HG03378 (cell line): ENCODE measurements at regions not wholly inside any gene's neighbourhood (a gene's known extent, or its start where the extent isn't known, plus 50 kb on each side); places are given as distances from the start of the nearest gene placed in this dataset.
"Not testable (repeated sequence)": the region's sequence is repeated elsewhere in the genome, so short reads cannot be mapped to it uniquely, and the experiment has no call there.

Source experiments
- ATAC-seq: cut with Tn5 transposase; IDR thresholded peaks from one replicate; pipeline ENCODE4 v1.9.1; 2021; ENCODE audit warnings: mild to moderate bottlenecking, moderate library complexity; ENCODE audit not compliant: unreplicated experiment

GRCh38 chr5:74535926-74536325 lies 104.6 kb downstream of the ENC1 start:
- no peak for ATAC-seq

GRCh38 chr5:74534397-74535129 lies 106.0 kb downstream of the ENC1 start:
- no peak for ATAC-seq

GRCh38 chr5:74530326-74531050 lies 110.0 kb downstream of the ENC1 start:
- ATAC-seq: no peak

DNA sequence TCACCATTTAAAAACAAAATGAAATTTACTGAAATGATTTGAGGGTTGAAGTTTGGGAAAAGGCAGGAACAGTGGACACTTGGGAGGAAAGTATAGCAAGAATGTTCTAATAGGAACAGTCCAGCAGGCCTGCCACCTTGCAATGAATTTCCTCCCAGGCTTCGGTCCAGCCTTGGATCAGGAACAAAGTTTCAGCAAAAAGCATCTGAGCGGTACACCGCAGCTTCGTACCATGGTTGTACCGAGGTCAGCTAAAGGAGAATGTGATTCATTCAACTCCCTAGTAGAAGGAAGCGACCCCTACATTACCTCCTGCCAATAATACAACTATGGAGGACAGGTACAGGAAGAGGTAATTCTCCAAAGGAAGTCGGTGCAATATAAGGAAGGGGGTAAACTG lies 111.4 kb downstream of the ENC1 start:
- ATAC-seq: no peak

DNA sequence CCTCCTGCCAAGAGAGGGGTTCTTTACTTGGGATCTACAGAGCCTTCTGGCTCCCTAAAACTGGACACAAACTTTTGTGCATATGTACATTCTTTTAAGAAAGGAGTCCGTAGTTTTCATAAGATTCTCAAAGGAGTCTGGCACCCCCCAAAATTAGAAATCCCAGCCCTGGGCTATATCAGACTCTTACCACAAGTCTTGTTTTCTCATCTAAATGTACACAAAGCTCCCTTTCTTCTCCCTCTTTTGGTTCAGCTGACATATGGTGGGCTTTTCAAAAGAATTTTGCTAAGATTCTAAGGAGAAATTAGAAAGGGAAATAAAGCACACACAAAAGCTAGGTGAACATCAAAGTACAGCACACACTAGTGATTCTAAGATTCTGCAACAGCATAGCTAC lies 114.4 kb downstream of the ENC1 start:
- ATAC-seq: no peak

DNA sequence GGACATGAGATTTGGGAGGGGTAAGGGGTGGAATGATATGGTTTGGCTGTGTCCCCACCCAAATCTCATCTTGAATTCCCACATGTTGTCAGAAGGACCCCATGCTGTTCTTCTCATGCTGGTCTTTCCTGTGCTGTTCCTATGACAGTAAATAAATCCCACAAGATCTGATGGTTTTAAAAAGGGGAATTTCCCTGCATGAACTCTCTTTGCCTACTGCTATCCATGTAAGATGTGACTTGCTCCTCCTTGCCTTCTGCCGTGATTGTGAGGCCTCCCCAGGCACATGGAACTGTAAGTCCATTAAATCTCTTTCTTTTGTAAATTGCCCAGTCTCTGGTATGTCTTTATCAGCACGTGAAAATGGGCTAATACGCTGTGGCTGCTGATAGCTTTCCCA lies 115.8 kb downstream of the ENC1 start:
- ATAC-seq: not testable (repeated sequence)

DNA sequence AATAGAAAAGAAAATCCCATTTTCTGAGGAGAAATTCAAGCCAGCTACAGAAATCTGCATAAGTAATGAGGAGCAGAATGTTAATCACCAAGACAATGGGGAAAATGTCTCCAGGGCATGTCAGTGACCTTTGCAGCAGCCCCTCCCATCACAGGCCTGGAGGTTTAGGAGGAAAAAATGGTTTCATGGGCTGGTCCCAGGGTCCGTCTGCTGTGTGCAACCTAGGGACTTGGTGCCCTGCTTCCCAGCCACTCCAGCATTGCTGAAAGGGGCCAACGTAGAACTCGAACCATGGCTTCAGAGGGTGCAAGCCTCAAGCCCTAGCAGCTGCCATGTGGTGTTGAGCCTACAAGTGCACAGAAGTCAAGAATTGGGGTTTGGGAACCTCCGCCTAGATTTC lies 116.8 kb downstream of the ENC1 start:
- not testable (repeated sequence) for ATAC-seq

GRCh38 chr5:74522838-74523237 lies 117.7 kb downstream of the ENC1 start:
- ATAC-seq: not testable (repeated sequence)

- ATAC-seq: no peak
These were observed 119.1 kb downstream of the ENC1 start for GRCh38 chr5:74521401-74521800.

GRCh38 chr5:74519679-74520078 lies 120.8 kb downstream of the ENC1 start:
- no peak for ATAC-seq

DNA sequence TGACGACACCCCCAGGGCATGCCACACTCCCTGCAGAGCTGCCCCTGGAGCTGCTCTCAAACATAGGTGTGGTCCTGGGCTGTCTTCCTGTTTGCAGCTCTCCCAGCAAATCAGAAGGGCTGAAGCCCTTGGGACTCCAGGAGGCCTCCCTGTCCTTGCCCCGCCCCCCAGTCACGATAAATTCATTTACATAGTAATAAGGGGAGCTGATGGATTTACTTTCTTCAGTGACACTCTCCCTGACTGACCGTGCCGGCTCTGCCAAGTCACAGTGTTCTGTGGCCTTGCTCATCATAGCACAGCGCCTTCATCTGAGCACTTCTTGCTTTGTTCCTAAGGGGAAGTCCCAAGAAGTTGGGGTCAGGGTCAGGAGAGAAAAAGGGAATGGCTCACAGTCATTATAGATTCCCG lies 121.4 kb downstream of the ENC1 start:
- ATAC-seq: no peak

- no peak for ATAC-seq
These were observed 122.8 kb downstream of the ENC1 start for GRCh38 chr5:74517700-74518099.

- ATAC-seq: no peak
These were observed 124.3 kb downstream of the ENC1 start for GRCh38 chr5:74516211-74516636.

DNA sequence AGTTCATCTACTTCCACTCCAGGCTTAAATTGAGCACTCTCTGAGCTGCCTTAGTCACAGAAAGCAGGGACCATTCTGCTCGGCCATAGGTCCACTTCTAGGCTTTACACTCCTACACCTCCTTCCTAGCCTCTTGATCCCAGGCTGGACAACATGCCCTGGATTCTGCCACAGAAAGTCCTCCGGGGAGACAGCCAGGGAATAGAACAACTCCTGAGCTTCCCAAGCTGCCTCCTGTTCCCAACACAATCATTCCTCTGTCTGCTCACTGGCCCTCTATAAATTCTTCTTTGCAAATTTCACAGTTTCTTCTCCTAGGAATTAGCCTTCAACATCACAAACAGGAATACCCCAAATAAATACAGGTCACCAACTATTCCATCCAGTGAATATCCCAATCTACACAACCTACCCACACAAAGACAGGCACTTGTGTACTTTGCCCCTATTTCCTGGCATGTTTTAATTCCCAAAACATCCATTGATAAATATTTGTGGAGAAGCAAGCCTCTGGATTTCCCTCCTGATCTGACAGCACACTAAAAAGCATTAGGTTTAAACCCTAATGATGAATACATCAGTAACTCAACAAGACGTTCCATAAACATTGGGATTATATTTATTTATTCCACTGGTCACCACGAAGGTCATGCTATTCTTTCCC lies 125.5 kb downstream of the ENC1 start:
- ATAC-seq: no peak

DNA sequence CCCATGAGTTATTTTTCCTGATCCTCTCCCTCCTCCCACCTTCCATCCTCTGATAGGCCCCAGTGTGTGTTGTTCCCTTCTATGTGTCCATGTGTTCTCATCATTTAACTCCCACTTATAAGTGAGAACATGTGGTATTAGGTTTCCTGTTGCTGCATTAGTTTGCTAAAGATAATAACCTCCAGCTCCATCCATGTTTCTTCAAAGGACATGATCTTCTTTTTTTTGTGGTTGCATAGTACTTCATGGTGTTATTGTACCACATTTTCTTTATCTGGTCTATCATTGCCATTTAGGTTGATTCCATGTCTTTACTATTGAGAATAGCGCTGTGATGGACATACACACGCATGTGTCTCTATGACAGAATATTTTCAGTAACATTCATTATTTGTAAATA lies 128.8 kb downstream of the ENC1 start:
- not testable (repeated sequence) for ATAC-seq

GRCh38 chr5:74510476-74511075 lies 130.0 kb downstream of the ENC1 start:
- ATAC-seq: no peak

DNA sequence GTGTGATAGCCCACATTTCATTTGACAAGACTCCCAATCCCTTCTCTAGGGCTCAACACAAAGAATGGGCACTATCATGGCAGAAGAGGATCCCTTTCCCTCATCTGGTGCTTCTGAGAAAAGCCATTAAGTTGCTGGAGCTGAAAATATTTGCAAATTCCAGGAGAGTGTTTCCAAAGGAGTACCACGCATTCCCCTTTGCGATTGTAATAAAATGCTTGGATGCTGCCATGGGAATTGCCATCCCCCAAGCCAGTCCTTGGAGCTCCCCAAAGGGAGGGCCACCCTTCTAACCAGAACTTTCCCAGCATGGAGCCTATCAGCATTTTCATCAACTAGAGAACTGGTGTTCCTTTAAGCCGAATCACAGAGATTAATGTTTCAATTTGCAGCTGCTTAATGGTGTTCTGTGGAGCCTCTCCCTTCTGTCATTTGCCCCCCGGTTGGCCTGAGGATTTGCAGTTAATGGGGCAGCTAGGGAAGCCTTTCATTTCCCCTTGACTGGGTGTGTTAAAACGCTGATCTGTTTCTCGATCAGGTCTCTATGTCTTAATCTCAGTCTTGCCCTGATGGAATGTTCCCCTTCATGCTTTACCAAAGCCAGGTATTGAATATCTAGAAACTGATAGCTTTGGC lies 133.0 kb downstream of the ENC1 start:
- ATAC-seq: no peak

- no peak for ATAC-seq
These were observed 134.4 kb downstream of the ENC1 start for GRCh38 chr5:74506119-74506518.

DNA sequence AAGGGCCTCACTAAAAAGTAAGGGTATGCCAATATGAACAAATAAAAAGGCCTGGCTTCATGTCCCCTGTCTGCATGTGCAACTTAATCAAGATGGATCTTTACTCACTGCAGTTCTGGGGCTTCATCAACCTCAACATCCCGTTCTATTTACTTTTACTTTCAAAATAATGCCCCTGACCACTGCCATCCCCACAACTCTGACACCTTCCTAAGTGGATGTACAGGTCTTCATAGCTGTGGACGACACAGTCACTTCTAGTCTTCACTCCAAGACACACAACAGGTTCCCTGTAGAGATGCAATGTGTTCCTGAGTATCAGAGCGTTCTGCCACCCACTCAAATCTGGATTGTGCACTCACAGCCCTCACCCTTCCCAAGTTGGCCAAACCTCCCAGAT lies 136.1 kb downstream of the ENC1 start:
- no peak for ATAC-seq

DNA sequence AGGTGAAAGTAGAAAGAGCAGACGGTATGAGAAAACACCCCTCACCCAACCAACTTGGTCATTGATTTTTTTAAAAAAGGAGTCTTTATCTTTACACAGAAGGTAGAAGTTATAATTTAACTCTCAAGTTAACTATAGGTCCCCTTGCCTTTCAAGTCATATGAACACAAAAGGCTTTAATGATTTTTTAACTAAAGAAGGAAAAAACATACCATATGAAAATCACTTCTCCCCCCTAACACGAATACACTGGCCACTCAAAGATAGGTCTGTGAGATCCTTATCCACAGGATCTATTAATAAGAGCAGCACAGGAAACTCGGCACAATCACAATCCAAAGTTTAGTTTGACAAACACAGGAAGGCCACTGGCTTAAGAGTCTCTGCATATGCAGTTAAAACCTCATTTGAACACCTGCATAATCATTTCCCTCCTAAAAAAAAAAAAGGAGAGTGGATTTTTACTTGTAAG lies 138.0 kb downstream of the ENC1 start:
- no peak for ATAC-seq
